Osteocyte (in vitro differentiated cells): ENCODE measurements at regions not wholly inside any gene's neighbourhood (a gene's known extent, or its start where the extent isn't known, plus 50 kb on each side); places are given as distances from the start of the nearest gene placed in this dataset.

Experiments used
- DNase-seq: peaks from one replicate; pipeline ENCODE4 v3.0.0; 2021; ENCODE audit warnings: mixed read lengths; ENCODE audit not compliant: unreplicated experiment; ENCODE audit errors: extremely low spot score
- H3K27ac Mint-ChIP-seq: one replicate; pipeline ENCODE4 v1.8.0; 2021; ENCODE audit warnings: mild to moderate bottlenecking, mixed read lengths; ENCODE audit not compliant: unreplicated experiment
- H3K27me3 Mint-ChIP-seq: one replicate; pipeline ENCODE4 v1.8.0; 2021; ENCODE audit warnings: mixed read lengths; ENCODE audit not compliant: unreplicated experiment
- H3K36me3 Mint-ChIP-seq: one replicate; pipeline ENCODE4 v1.8.0; 2021; ENCODE audit warnings: mixed read lengths; ENCODE audit not compliant: unreplicated experiment
- H3K4me1 Mint-ChIP-seq: one replicate; pipeline ENCODE4 v1.8.0; 2021; ENCODE audit warnings: mixed read lengths; ENCODE audit not compliant: unreplicated experiment
- H3K4me3 Mint-ChIP-seq: one replicate; pipeline ENCODE4 v1.8.0; 2021; ENCODE audit warnings: mild to moderate bottlenecking, moderate library complexity, mixed read lengths; ENCODE audit not compliant: unreplicated experiment
- H3K9me3 Mint-ChIP-seq: one replicate; pipeline ENCODE4 v1.8.0; 2021; ENCODE audit warnings: mixed read lengths; ENCODE audit not compliant: unreplicated experiment
- TF ChIP-seq, protein P1 (sequence below): fragments of 200-600 bp; sonication (generic); IDR thresholded peaks from 2 replicates; pipeline ENCODE4 v1.5.0; 2021; ENCODE audit warnings: antibody characterized with exemption, mild to moderate bottlenecking, moderate library complexity

DNA sequence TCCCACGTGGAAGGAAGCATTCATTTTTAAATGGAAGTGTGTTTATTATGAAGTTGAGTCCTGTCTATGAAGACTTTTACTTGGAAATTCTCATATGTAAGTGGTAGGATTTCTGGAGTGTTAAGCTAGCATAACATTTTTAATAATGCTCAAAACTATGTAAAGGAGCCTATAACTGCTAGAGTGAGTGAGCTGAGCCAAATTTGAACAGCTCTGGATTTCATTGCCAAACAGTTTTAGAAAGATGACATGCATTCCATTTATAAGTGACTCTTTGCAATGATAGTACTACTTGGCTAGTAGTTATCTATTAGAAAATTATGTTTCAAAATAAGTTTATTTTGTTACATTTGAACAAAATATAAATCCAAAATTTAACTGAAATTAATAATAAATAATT, 721.2 kb downstream of the LUZP2 start:
- no peaks in the 10 kb centered on the region for H3K4me1 Mint-ChIP-seq
- no peaks in the 10 kb centered on the region for H3K36me3 Mint-ChIP-seq
- no peak for DNase-seq
- no peak overlapping the region for H3K27ac Mint-ChIP-seq
- H3K27me3 Mint-ChIP-seq: no peaks in the 10 kb centered on the region
- H3K9me3 Mint-ChIP-seq: no peaks in the 10 kb centered on the region
- TF ChIP-seq, protein P1, sequence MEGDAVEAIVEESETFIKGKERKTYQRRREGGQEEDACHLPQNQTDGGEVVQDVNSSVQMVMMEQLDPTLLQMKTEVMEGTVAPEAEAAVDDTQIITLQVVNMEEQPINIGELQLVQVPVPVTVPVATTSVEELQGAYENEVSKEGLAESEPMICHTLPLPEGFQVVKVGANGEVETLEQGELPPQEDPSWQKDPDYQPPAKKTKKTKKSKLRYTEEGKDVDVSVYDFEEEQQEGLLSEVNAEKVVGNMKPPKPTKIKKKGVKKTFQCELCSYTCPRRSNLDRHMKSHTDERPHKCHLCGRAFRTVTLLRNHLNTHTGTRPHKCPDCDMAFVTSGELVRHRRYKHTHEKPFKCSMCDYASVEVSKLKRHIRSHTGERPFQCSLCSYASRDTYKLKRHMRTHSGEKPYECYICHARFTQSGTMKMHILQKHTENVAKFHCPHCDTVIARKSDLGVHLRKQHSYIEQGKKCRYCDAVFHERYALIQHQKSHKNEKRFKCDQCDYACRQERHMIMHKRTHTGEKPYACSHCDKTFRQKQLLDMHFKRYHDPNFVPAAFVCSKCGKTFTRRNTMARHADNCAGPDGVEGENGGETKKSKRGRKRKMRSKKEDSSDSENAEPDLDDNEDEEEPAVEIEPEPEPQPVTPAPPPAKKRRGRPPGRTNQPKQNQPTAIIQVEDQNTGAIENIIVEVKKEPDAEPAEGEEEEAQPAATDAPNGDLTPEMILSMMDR: no peak
- H3K4me3 Mint-ChIP-seq: no peak overlapping the region

DNA sequence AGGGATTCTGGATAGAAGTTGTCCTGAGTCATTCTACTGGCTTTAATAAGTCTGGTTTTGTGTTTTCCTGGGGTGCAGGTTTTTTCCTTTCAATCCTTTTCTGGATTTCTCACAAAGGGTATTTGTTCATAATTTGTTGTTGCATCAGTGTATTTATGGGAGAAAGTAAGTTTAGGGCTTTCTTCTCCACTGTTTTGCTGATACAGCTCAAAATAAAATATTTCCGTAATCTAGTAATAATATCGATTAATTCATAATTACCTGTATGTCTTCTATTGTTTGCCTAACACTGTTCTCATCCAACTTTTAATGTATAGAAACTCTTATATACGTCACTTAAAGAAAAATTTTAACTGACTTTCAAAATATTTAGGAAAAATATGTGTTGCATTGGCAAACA, 728.2 kb downstream of the LUZP2 start:
- Mint-ChIP-seq H3K4me3 (no peak overlapping the region), H3K27ac (no peak overlapping the region), H3K9me3 (peaks cover 5% of the 10 kb centered on the region), H3K27me3 (no peaks in the 10 kb centered on the region), H3K36me3 (no peaks in the 10 kb centered on the region), H3K4me1 (no peaks in the 10 kb centered on the region)
- no peak for DNase-seq
- TF ChIP-seq, protein P1: no peak

DNA sequence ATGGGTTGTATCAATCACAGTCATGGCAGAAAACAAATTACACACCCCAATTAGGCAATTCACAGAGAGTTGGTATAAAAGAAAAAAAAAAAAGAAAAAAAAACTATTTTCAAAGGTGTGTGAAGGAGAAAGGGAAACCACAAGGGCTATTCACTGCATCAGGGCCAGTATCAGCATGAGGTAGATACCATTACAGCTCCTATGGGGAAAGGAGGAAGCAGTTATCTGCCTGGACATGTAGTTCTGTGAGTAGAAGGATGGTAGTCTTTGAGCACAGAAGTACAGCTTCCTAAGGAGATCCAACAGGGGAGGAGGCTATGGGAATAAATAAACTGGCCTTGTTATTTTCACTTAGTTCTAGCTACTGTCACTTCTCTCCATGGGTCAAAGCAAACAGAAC, 746.1 kb downstream of the LUZP2 start:
- peaks cover 4% of the 10 kb centered on the region for H3K9me3 Mint-ChIP-seq
- TF ChIP-seq, protein P1: no peak
- peaks cover 11% of the 10 kb centered on the region for H3K4me1 Mint-ChIP-seq
- H3K27ac Mint-ChIP-seq: no peak overlapping the region
- no peaks in the 10 kb centered on the region for H3K27me3 Mint-ChIP-seq
- H3K4me3 Mint-ChIP-seq: no peak overlapping the region
- no peaks in the 10 kb centered on the region for H3K36me3 Mint-ChIP-seq
- DNase-seq: no peak

DNA sequence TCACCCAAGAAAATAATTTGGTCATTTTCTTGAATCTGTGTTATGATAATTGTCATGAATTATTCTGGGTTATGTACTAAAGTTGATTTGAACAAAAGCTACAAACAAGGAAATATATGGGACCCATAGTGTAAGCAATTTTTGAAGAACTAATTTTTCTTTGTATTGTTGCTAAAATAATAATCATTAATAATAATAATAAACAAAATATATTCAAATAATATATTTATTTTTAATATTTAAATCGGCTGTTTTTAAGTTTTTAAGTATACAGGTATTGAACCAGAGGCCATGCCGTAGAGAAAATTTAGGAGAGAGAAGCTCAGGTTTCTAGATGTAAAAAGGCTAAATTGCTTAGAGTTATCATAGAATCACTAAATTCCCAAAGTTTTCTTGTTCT, 747.3 kb downstream of the LUZP2 start:
- DNase-seq: no peak
- H3K27me3 Mint-ChIP-seq: no peaks in the 10 kb centered on the region
- TF ChIP-seq, protein P1: no peak
- H3K9me3 Mint-ChIP-seq: peaks cover 4% of the 10 kb centered on the region
- H3K4me3 Mint-ChIP-seq: no peak overlapping the region
- H3K4me1 Mint-ChIP-seq: peaks cover 11% of the 10 kb centered on the region
- H3K27ac Mint-ChIP-seq: no peak overlapping the region
- H3K36me3 Mint-ChIP-seq: no peaks in the 10 kb centered on the region

DNA sequence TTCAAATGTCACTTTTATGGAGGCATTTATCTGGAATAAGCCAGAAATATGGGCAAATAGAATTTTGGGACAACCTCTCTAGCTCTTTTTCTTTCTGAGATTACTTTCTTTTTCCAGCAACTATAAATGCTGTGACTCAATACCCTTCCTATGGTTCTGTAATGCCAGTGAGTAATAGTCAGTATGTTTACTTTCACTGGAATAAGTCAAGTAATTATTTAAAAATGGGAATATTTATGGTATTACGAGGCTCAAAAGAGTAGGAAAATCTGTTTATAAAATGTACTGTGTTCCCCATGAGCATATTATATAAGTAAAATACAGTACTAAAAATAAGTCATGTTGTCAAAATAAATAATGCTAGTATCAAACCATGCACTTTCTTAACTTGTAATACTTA, 750.5 kb downstream of the LUZP2 start:
- Mint-ChIP-seq H3K27ac (no peak overlapping the region), H3K4me3 (no peak overlapping the region), H3K36me3 (no peaks in the 10 kb centered on the region), H3K4me1 (peaks cover 11% of the 10 kb centered on the region), H3K27me3 (no peaks in the 10 kb centered on the region), H3K9me3 (peaks cover 4% of the 10 kb centered on the region)
- TF ChIP-seq, protein P1: no peak
- no peak for DNase-seq
